NCI-H524 (cell line): ENCODE measurements at regions not wholly inside any gene's neighbourhood (a gene's known extent, or its start where the extent isn't known, plus 50 kb on each side); places are given as distances from the start of the nearest gene placed in this dataset.
A peak's percentile ranks its signal among the peaks of the same experiment; 100 is the strongest.
"Not testable (repeated sequence)": the region's sequence is repeated elsewhere in the genome, so short reads cannot be mapped to it uniquely, and the experiment has no call there.

ENCODE experiments used
- DNase-seq, 2 experiments: peaks; one replicate each; lab custom pipeline; 2025; lab: John Stamatoyannopoulos, UW

- DNase-seq = no peak
Observed at GRCh38 chr5:174984863-174985262, 260.5 kb downstream of the MSX2 start.

- no peak for DNase-seq
Observed at GRCh38 chr5:174982485-174982884, 258.1 kb downstream of the MSX2 start.

GRCh38 chr5:174981416-174981815, 257.0 kb downstream of the MSX2 start:
- DNase-seq = no peak

- DNase-seq = no peak
Observed at GRCh38 chr5:174980952-174981351, 256.6 kb downstream of the MSX2 start.

- DNase-seq = no peak
Observed at GRCh38 chr5:174972291-174972690, 247.9 kb downstream of the MSX2 start.

- DNase-seq = peak in 1 of 2 experiments; percentile 11
Observed at GRCh38 chr5:174971210-174971609, 246.8 kb downstream of the MSX2 start.

GRCh38 chr5:174970502-174970901, 246.1 kb downstream of the MSX2 start:
- DNase-seq = no peak

GRCh38 chr5:174953871-174954270, 229.5 kb downstream of the MSX2 start:
- DNase-seq = no peak

- peak; percentile 87 for DNase-seq
Observed at GRCh38 chr5:174951151-174951780, 226.9 kb downstream of the MSX2 start.

- DNase-seq = peak in 1 of 2 experiments; percentile 26
Observed at GRCh38 chr5:174947548-174947947, 223.2 kb downstream of the MSX2 start.

GRCh38 chr5:174945853-174946252, 221.5 kb downstream of the MSX2 start:
- DNase-seq = peak; percentile 73 to 90

GRCh38 chr5:174943785-174944184, 219.4 kb downstream of the MSX2 start:
- no peak for DNase-seq

GRCh38 chr5:174943002-174943401, 218.6 kb downstream of the MSX2 start:
- not testable (repeated sequence) for DNase-seq

- DNase-seq = no peak
Observed at GRCh38 chr5:174937201-174938123, 213.1 kb downstream of the MSX2 start.

- peak; percentile 9 to 55 for DNase-seq
Observed at GRCh38 chr5:174935854-174936474, 211.6 kb downstream of the MSX2 start.

- not testable (repeated sequence) for DNase-seq
Observed at GRCh38 chr5:174931033-174931432, 206.7 kb downstream of the MSX2 start.

- no peak for DNase-seq
Observed at GRCh38 chr5:174925586-174925985, 201.2 kb downstream of the MSX2 start.

- DNase-seq = no peak
Observed at GRCh38 chr5:174922955-174923354, 198.6 kb downstream of the MSX2 start.

GRCh38 chr5:174920906-174921550, 196.6 kb downstream of the MSX2 start:
- DNase-seq = no peak

GRCh38 chr5:174919351-174919750, 195.0 kb downstream of the MSX2 start:
- no peak for DNase-seq

GRCh38 chr5:174918655-174919054, 194.3 kb downstream of the MSX2 start:
- no peak for DNase-seq

GRCh38 chr5:174917976-174918554, 193.7 kb downstream of the MSX2 start:
- DNase-seq = no peak
